Hypothalamus (tissue), 51 donors: ENCODE measurements at regions not wholly inside any gene's neighbourhood (a gene's known extent, or its start where the extent isn't known, plus 50 kb on each side); places are given as distances from the start of the nearest gene placed in this dataset.

ENCODE experiments used
- DNase-seq, 51 donors: peaks; one replicate each; lab custom pipeline; 2025; lab: John Stamatoyannopoulos, UW

DNA sequence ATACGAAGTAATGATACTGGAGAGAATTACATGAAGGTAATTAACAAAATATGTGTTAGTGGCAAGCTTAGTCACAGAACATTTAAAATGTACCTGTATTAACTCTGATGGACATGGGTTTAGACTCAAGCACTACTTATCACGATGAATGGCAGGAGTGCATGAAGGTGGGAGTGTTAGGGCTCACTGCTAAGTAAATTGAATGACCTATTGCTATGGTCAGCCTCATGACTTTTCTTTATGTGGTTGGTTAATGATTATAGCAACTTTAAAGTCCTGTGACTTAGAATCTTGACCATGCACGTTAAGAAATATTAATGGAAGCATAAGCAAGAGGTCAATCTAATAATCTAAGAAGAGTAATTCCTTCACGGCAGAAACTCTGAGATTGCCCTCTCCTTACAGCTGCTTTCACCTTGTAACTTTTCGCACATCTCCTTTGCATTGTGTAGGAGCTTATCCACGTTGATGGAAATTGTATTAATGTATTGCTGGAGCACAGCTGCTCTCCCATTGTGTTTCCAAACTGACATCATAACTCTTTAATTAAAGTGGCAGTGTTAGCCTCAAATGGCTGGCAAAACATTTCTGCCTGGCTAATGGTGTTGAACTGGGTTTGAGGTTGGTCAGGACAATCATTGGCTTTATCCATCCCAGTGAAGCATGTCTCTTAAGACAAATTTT lies 114.5 kb downstream of the RXFP2 start:
- DNase-seq, result no peak

DNA sequence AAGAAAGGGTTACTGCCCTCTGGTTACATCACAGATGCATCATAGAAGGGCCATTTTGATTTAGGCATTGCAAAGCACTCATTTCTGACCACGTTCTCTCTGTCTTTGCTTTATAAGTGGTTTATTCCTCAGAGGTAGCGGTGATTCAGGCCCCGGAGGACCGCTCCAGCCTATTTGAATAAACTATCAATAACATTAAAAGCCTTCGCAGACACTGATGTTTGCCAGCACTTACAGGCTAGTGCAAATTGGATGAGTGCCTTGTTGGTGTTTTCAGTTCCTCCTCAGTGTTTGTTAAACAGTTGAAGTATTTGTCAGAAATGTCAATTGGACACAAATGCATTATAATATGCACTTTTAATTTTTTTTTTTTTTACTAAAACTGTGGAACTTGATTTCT lies 120.2 kb downstream of the RXFP2 start:
- peak in 6 of 51 donors; percentile 2 to 22 (median 10) for DNase-seq

DNA sequence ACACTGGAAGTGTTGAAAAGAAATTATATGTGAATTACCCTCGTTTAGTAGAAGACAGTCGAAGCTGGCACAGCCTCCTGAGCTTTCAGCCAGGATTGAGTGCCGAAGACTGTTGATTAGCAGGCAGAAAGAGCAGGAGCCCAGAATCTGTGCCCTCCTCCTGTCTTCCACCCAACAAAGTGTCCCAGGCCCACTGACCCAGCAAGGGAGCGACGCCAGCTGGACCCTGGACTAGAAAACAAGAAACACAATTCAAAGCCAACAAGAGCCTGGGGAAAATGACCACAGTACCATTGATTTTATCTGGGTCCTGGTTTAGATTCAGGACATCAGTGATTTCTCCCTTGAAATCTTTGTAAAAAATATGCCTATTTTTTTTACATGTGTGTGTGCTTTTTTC lies 120.7 kb downstream of the RXFP2 start:
- DNase-seq, result peak in 37 of 51 donors; percentile 2 to 79 (median 23)

DNA sequence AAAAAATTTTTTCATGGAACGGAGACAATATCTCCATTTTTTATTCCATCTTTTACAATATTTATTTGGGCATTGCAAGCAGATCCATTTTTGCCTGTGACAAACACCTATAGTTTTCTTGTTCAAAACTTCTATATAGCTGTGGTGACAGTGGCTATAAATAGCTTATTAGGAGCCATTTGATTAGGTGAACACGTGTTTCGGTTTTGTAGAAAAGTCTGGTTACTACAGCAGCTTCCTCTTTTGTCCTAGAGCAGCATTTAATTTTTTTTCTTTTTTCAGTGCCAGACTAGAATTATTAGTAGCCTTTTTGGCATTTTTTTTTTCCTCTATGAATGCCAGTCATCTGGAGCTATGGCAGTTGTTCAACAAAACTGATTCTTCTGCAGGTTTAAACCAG lies 123.5 kb downstream of the RXFP2 start:
- DNase-seq, result no peak

DNA sequence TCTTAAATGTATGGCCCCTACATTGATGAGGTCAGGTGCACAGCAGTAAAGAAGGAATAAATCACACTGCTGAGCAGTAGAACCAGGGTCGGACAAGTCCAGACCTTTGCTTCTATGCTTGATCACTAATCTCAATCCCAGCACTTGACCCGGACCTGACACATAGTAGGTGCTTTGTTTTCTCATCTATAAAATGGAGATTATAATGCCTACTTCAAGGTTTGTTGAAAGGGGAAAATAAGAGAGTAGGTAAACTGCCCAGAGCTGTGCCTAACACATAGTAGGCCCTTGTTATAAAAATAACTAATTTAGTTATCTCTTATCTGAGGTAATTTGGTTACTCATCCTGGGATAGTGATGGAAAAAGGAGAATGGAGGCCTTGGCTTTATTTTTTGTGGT lies 125.0 kb downstream of the RXFP2 start:
- DNase-seq, result no peak

DNA sequence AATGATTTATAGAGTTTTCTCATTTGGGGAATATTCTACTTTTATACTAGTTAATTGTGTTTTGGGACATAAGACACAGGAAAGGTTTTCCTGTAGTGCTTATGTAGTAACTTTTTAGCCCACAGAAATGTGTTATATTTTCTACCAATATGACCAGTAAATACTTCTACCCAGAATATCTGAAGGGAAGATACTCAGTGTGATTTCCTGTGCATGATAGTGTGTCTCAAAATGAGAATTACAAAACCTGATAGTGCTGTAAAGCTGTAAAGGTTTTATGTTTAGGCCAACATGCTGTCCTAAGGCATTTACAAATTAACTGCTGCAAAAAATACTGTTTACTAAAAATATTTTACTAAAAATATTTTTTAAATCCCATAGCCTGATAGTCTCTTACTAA lies 126.8 kb downstream of the RXFP2 start:
- no peak for DNase-seq

DNA sequence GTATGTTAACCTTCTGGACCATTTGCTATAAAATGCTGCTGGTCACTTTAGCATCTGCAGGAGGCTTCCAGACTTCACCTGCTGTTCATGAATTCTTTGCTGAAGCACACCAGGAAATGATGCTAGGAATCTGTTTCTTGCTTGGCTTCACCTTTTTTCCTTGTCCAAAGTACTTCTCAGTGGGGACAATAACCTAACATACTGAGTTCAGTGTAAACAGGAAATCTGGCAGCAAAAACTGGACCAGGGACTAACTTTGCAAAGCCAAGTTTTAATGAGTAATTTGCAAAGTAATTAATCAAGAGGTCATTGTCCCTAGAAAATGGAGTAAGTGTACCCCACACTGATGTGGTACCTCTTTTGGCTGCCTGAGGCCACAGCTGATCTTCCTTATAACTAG lies 128.4 kb downstream of the RXFP2 start:
- no peak for DNase-seq

DNA sequence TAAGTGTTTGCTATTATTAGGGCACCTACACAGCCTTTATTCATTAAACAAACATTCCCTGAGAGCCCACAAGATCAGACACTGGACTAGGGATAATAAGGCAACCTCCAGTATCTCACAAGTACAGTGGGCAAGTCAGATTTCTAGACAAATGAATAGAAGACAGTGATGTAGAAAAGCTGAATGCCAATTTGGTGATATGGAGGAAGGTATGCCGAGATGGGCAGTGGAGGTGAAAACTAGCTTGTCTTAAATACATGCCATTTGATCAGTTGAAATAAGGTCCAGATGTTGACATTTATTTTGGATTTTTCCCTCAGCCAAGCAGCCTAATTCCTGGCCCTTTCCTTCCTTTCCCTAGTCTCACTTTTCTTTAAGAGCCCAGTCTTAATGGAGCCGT lies 130.3 kb downstream of the RXFP2 start:
- DNase-seq, result no peak

DNA sequence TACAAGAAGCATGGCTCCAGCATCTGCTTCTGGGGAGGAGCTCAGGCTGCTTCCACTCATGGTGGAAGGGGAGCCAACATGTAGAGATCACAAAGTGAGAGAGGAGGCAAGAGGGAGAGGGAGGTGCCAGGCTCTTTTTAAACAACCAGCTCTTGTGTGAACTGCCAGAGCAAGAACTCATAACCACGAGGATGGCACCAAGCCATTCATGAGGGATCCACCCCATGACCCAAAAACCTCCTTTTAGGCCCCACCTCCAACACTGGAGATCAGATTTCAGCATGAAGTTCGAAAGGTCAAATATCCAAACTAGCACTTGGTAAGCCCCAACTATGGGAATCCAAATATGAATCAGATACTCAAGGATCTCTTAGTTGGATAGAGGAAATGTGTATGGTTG lies 131.2 kb downstream of the RXFP2 start:
- no peak for DNase-seq

DNA sequence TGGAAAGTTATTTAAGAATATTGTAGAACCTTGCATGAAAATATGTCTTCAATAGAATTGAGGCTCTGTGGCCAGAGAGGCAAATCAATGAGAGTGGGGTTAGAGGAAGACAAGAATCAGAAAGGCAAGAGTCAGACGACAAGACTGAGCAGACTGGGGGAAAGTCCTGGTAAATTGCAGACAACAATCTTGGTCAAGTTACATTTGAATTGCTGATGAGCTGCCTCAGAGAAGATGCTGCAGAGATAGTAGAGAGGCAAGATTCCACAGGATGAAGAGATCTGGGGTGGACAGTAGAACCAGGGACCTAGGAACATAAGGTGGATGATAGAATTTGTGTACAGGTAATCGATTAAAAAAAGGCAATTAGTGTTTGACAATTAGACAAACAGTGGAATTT lies 133.8 kb downstream of the RXFP2 start:
- no peak for DNase-seq

DNA sequence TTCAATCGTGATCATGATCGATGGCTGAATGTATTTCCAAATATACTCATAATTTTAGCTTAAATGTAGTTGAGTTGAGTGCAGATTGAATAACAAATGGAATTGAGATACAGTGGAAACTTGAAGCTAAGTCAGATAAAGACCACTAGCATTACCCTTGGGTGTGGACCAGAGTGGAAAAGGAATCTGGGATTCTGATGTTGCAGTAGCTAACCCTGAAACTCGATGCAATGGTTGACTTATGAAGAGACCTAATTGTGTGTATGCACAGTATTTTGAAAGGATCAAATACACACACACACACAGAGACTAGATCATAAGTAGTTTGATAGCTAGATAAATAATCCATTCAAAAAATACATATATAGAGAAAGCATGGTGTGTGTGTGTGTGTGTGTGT lies 135.8 kb downstream of the RXFP2 start:
- DNase-seq, result no peak

DNA sequence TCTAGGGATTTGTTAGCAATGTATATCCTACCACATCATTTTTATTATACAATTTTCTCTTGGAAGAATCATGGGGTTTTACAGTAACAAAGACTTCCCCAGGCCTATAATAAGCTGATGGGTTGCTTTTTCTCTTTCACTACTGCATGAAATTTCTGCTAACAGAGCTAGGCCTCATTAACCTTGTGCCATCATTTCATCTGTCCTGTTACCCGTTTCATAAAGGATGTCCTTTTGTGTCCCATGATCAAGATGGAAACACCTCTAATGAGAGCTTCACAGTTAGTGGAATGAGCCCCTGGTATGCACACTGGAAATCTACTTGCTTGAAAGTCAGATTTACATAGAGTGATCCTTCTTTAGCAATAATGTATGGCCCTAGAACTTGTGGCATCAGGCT lies 138.7 kb downstream of the RXFP2 start:
- no peak for DNase-seq

DNA sequence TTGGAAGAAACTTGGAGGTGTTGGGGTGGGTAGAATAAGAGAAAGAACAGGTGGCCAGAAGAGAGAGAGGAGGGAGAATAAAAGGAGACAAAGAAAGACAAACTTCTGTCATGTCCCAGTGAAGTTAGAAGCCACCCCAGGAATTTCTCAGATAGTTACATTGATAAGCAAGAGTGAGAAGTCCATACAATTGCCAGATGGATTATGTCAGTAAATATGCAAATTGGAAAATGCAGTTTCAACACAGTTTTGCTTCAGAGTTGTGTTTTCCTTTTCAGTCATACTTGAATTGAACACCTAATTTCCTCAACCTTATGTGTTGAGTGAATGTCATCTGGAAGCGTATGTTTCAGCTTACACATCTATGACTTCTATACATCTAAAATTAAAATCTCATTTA lies 139.2 kb downstream of the RXFP2 start:
- no peak for DNase-seq

DNA sequence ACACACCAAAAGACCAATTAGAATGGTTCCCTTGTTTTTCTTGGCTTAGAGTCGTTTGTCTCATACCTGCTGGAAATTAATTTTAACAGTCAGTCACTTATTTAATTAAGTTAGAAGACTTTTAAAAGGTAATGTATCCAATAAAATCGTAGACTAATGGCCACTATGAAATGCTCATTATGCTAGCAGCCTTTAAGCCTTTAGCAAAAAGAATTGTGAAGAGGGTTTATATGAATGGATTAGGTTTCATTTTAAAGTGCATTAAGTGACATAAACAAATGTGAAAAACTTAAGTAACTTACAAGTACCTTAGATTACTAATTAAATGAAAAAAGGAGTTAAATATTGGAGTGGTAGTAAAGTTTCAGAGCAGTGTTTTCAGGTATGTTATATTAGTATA lies 139.6 kb downstream of the RXFP2 start:
- no peak for DNase-seq

DNA sequence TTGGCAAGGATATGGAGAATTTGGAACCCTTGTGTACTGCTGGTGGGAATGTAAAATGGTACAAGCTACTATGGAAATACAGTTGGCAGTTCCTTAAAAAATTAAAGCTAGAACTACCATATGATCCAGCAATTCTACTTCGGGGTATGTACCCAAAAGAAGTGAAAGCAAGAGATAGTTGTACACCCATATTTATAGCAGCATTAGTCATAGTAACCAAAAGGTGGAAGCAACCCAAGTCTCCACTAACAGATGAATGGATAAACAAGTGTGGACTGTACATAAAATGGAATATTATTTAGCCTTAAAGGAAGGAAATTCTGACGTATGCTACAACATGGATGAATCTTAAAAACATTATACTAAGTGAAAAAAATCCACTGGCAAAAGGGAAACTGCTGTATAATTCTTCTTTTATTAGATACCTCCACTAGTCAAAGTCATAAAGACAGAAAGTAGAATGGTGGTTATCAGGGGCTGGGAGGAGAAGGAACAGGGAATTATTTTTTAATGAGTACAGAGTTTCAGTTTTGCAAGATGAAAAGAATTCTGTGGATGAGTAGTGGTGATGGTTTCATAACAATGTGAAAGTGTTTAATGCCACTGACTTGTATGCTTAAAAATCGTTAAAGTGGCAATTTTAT lies 141.6 kb downstream of the RXFP2 start:
- DNase-seq, result no peak

DNA sequence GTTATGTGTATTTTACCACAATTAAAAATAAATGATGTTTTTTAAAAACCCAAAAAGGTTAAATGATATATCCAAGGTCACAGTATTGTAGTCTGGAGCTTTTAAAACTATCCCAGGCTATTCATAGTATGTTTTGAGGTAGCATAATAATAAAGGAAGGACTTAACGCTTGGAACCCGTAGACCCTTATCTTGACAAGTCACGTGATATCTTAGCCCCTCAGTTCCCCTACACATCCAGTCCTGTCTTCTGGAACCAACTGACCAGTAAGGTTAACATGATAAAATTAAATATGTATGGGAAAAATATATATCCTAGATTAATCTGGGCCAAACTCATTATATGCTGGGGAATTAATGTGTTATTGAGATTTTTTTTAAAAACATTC lies 142.2 kb downstream of the RXFP2 start:
- no peak for DNase-seq

DNA sequence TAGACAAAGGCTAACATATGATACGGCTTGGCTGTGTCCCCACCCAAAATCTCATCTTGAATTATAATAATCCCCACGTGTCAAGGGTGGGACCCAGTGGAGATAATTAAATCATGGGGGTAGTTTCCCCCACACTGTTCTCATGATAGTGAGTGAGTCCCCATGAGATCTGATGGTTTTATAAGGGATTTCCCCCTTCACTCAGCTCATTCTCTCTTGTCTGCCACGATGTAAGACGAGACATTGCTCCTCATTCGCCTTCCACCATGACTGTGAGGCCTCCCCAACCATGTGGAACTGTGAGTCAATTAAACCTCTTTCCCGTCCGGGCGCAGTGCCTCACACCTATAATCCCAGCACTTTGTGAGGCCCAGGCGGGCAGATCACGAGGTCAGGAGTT lies 143.5 kb downstream of the RXFP2 start:
- DNase-seq, result no peak

DNA sequence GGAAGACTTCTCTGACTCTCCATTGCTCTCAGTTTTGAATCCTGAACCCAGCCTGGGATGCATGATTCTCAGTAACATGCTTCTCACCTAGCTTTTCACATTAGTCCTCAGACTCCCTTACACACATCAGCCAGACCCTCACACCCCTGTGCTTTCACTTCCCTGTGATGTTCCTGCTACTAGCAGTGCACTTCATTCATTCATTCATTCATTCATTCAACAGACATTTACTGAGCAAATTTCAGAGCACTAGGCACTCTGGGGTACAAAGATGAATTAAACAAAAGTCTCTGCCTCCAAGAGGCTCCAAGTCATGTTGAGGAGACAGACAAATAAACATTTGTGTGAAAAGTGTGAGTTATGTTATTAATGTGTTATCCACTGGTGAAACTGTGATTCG lies 145.2 kb downstream of the RXFP2 start:
- DNase-seq, result no peak

DNA sequence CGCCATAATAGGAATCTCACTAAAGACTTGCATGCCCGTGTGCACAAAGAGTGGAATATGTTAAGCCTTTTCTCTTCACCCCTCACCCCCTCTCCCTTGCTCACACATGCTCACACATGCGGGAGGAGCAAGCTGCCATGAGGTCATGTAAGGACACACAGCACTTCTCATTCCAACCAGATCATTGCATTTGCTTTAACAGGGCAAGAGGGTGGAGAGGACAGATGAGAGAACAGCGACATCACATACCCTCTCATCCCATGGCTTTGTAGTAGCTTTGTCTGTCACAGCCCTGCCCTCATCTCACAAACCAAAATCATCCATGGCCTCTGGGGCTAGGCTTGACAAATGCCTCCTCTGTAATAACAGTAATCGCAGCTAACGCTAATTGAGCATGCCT lies 145.6 kb upstream of the FRY start:
- DNase-seq, result no peak

DNA sequence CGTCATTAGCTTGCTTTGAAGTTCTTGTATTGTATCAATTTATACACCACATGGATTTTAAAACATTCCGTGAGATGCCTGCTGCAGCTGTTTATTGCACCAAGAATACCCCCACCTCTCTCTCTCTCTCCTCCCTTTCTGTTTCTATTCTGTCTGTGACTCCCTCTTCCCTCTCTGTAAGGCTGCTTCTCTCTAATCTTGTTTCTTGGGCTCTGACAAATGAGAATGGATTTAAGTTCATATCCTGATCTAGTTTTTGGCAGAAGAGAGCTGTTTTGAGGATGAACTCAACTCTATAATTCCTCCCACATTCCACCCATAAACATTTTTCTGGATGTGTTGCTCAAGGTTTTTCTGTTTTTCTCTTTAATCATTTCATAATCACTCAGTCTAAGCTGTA lies 144.3 kb upstream of the FRY start:
- DNase-seq, result no peak

DNA sequence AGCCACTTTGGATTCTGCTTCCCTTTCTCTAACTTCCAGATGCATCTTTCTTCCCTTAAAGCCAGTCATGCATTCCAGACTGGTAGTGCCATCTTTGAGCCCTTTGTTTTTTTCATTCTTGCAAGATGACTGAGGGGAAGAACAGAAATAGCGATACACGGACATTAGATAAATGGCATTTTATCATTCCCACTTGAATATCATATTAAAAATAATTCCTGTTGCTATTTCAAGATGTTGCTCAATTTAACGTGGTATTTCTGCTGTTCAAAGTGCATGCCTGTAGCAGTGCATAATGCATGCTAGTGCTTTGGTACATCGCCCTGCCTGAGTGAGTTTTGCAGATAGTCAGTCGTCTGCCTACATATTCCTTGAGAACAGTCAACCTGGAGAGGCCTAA lies 140.6 kb upstream of the FRY start:
- DNase-seq, result no peak

DNA sequence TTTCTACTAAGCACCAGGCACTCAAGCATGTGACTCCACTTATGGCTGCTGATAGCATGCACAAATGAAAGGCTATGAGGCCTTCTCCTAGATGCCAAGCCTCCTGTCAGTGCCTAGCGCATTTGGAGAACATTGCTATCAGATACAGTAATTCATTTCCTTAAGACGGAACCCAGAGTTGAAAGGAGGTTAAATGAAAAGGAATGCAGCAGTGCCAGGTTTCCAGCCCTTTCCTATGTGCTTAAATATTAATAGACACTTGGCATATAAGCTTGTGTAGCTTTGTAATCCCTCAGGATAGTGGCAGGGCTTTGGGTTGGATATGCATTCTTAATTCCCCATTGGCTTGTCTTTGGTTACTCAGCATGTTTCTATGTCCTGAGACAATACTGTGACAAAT lies 140.1 kb upstream of the FRY start:
- no peak for DNase-seq

DNA sequence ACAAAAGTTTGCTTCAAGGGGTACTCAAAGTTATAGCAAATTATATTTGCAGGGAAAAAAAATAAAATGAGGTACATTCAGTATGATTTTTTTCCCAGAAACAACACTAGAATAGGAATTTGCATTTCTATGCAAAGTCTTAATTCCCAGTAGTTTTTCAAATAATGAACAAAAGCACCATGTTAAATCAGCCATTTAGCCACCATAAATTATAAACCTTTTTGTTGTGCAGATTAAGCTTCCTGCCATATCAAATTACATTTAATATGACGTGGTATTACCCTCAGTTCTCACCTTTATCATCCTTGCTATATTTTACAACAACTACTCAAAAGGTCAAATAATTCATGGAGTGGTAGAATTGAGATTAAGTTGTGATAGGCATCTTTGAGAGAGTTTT lies 136.6 kb upstream of the FRY start:
- no peak for DNase-seq
